GM12872 (cell line): ENCODE measurements at regions not wholly inside any gene's neighbourhood (a gene's known extent, or its start where the extent isn't known, plus 50 kb on each side); places are given as distances from the start of the nearest gene placed in this dataset.

ENCODE experiments used
- CTCF ChIP-seq: IDR thresholded peaks from 3 replicates; pipeline ENCODE4 v1.5.1; 2011; ENCODE audit warnings: low read depth, mild to moderate bottlenecking, low read length, moderate library complexity; ENCODE audit not compliant: insufficient read depth

DNA sequence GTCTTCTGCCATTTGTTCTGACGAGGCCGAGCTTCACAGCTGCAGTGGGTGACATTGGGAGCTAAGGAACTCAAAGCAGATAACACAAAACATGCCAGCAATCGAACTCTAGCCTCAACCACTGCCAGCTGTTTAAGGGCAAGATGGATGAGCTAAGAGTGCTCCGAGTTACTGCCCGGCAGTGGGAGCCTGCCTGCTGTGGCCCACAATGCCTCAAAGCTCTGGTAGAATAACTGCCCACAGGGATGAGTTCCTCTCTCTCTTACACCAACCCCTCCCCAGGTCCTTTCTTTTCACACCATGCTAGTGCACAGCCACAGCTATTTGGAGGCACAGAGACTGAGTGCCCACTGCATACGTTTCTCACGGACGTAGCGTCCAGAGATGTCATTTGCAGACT lies 330.5 kb downstream of the FGF9 start:
- no peak for TF ChIP-seq CTCF

DNA sequence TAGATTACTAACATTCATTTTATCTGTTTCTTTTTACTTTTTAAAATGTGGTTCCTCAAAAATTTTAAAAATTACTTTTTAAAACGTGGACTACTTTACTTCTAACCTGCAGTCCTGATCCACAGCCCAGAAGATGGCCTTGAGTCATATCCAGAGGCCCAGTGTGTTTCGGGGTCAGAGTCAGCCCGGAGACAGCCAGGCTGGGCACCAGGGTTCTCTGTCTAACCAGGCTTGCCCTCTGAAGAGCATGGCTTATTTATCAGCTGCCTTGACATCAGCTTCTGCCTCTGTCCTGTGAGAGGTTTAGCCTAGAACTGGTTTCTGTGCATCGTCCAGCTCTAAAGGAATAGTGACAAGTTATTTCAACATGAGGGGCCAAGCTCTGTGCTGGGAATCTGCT lies 332.0 kb downstream of the FGF9 start:
- no peak for TF ChIP-seq CTCF

DNA sequence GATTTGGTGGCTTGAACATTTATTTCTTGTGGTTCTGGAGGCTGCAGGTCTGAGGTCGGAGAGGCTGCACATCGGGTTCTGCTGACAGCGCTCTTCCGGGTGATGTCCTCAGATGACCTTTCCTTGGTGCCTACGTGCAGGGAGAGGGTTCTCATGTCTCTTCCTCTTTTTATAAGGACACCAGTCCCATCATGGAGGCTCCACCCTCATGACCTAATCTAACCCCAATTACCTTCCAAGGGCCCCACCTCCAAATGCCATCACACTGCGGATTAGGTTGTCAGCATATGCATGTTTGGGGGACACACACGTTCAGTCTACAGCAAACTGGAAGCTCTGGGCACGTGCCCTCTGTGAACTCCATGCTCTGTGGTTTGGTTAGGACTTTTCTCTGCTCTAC lies 338.6 kb downstream of the FGF9 start:
- no peak for TF ChIP-seq CTCF

- TF ChIP-seq CTCF: no peak
Measured at GRCh38 chr13:22009937-22010336, 339.1 kb downstream of the FGF9 start.

DNA sequence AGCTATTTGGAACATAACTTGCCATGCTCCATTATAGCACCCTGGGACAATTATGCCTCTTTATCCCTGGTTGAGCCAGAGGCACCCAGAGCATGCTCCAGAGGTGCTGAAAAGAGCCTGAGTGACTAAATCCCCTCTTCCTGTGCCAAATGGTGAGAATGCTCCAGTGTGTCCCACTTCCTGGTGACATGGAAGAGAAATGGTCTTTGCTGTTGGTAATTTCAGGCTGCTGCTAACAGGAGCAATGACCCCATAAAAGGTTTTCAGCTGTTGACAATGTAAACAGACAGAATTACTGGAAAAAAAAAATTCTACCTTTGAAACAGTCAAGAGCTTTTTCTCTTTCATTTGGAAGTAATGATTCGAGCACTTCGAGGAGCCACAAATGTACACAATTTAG lies 341.8 kb downstream of the FGF9 start:
- no peak for TF ChIP-seq CTCF

DNA sequence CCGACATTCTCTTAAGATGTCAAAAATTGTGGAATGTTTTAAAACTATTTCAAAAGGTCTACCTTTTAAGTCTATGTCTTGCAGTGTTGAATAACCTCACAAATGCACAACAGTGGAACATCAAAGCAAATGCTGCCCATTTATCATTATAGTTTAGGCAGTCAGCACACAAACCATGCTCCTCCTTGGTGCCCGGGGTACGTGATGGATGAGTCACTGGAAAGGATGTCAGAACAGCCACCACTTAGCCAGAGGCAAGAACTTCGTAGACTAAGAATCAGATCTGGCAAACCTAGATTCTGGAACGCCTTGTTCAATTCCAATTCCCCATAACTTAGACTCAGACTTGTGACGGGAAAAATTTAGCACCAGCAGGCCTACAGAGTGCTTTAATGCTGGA lies 343.6 kb downstream of the FGF9 start:
- no peak for TF ChIP-seq CTCF

DNA sequence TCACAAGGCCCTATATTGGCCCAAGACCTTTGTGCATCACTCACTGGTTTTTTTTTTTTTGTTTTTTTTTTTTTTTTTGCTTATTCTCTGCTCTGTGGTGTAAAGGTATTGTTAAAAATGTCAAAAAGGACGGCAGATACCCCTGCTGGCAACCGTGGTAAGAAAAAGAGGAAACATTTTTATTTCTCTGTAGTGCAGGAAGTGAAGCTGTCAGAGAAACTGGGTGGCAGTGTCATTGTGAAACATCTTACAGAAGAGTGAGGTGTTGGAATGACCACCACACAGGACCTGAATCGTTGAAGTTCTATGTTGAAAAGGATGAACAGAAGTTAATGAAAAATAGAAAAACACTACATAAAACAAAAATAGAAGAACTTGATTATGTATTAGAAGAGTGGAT lies 346.4 kb downstream of the FGF9 start:
- TF ChIP-seq CTCF: no peak
